Endothelial cell of umbilical vein (primary cell): ENCODE measurements at regions not wholly inside any gene's neighbourhood (a gene's known extent, or its start where the extent isn't known, plus 50 kb on each side); places are given as distances from the start of the nearest gene placed in this dataset.

Experiments
- CTCF ChIP-seq, 2 donors: IDR thresholded peaks; 1 replicate in 1 of 2; 2 replicates in 1 of 2; pipeline ENCODE4 v1.5.1; 2011; ENCODE audit warnings: low read length in 2 of 2, mild to moderate bottlenecking in 2 of 2, moderate library complexity in 2 of 2, control low read depth in 1 of 2, inconsistent platforms in 1 of 2, low read depth in 1 of 2; ENCODE audit not compliant: insufficient read depth in 1 of 2; ENCODE audit errors: extremely low read depth in 1 of 2
- EZH2 ChIP-seq: IDR thresholded peaks from 2 replicates; pipeline ENCODE4 v1.6.1; 2012; ENCODE audit warnings: borderline replicate concordance, low read depth, mild to moderate bottlenecking, moderate library complexity, low read length, inconsistent platforms; ENCODE audit not compliant: severe bottlenecking
- GATA2 ChIP-seq: IDR thresholded peaks from 2 replicates; pipeline ENCODE4 v1.7.0; 2011; ENCODE audit warnings: low read depth, mild to moderate bottlenecking, moderate library complexity, mixed read lengths, low read length; ENCODE audit not compliant: insufficient read length, insufficient read depth
- JUN ChIP-seq: IDR thresholded peaks from 2 replicates; pipeline ENCODE4 v1.6.1; 2011; ENCODE audit warnings: borderline replicate concordance, low read depth; ENCODE audit not compliant: insufficient read length, insufficient read depth
- POLR2AphosphoS5 ChIP-seq: IDR thresholded peaks from 2 replicates; pipeline ENCODE4 v1.6.1; 2012; ENCODE audit warnings: low read depth, mild to moderate bottlenecking, control low read depth, low read length, moderate library complexity; ENCODE audit not compliant: insufficient read depth

GRCh38 chr4:54897590-54897989, 227.8 kb downstream of the KDR start:
- no peak for TF ChIP-seq CTCF (IDR thresholded peaks at IDR 0.05; ENCODE audit: extremely low read depth in 1 of 2, insufficient read depth in 1 of 2, low read depth in 1 of 2, low read length in 2 of 2)
- TF ChIP-seq GATA2 = no peak
- no peak for TF ChIP-seq POLR2AphosphoS5
- TF ChIP-seq EZH2 = no peak
- no peak for TF ChIP-seq JUN
